GM12878 (cell line): ENCODE measurements at regions not wholly inside any gene's neighbourhood (a gene's known extent, or its start where the extent isn't known, plus 50 kb on each side); places are given as distances from the start of the nearest gene placed in this dataset.

Source experiments
- ATAC-seq: fragments of 200-7000 bp; cut with Tn5 transposase; 3 replicates; pipeline ENCODE4 v1.9.1; 2020; ENCODE audit warnings: mild to moderate bottlenecking, moderate library complexity
- BruUV-seq: library from RNA; stranded (reverse); fragments of 400-500 nt; replicated peaks from 2 replicates; lab custom pipeline; 2021; lab: Mats Ljungman, UMichigan
- CTCF ChIA-PET: fragments of 300-600 bp; sonication (Branson Sonifier 250); formaldehyde crosslinking; extraction: SDS; loops from one replicate; lab custom pipeline; 2021; ENCODE audit warnings: inconsistent platforms; lab: Yijun Ruan, JAX
- POLR2A ChIA-PET: fragments of 350-600 bp; formaldehyde crosslinking; extraction: SDS; loops from one replicate; lab custom pipeline; 2021; ENCODE audit warnings: inconsistent platforms; lab: Charles Lee
- RAD21 ChIA-PET: fragments of 300-600 bp; sonication (Branson Sonifier 250); formaldehyde crosslinking; loops from one replicate; lab custom pipeline; 2023; ENCODE audit warnings: antibody characterized with exemption; ENCODE audit not compliant: unreplicated experiment; lab: Charles Lee
- SMC1A ChIA-PET: fragments of 300-600 bp; sonication (Branson Sonifier 250); formaldehyde crosslinking; loops from one replicate; lab custom pipeline; 2023; ENCODE audit not compliant: unreplicated experiment, uncharacterized antibody; lab: Charles Lee
- DNase-seq: peaks from one replicate; pipeline ENCODE4 v3.0.0-alpha.2; 2011; ENCODE audit warnings: low read depth, low spot score
- FAIRE-seq: peaks from 3 replicates; lab custom pipeline; 2011; peaks lifted over from hg19 to GRCh38; lab: Jason Lieb, UNC
- H2AFZ ChIP-seq: 2 replicates; pipeline ENCODE4 v1.6.0; 2011; ENCODE audit warnings: low read depth, low read length, control low read depth; ENCODE audit not compliant: control insufficient read depth
- H3K27ac ChIP-seq: 2 replicates; pipeline ENCODE4 v1.5.1; 2011; ENCODE audit warnings: control low read depth; ENCODE audit not compliant: control insufficient read depth, insufficient read depth
- H3K27me3 ChIP-seq, 2 experiments: replicated peaks in 1 of 2; 2 replicates each; pipeline versions ENCODE4 v1.6.0 to v1.6.1; 2011; ENCODE audit warnings: low read length in 1 of 2; ENCODE audit not compliant: control insufficient read depth in 2 of 2, insufficient read depth in 2 of 2
- H3K36me3 ChIP-seq, 2 experiments: 2 replicates each; pipeline ENCODE4 v1.5.1; 2011; ENCODE audit warnings: low read length in 1 of 2; ENCODE audit not compliant: control insufficient read depth in 2 of 2, insufficient read depth in 2 of 2
- H3K4me1 ChIP-seq: 2 replicates; pipeline ENCODE4 v1.6.1; 2011; ENCODE audit warnings: mild to moderate bottlenecking, low read length, moderate library complexity, mixed read lengths; ENCODE audit not compliant: control insufficient read depth, insufficient read depth
- H3K4me2 ChIP-seq: 2 replicates; pipeline ENCODE4 v1.6.0; 2011; ENCODE audit warnings: control low read depth; ENCODE audit not compliant: control insufficient read depth, insufficient read depth
- H3K4me3 ChIP-seq: fragments of 200-600 bp; sonication (generic); 2 replicates; pipeline ENCODE4 v1.5.1; 2016
- H3K79me2 ChIP-seq: 2 replicates; pipeline ENCODE4 v1.6.0; 2011; ENCODE audit warnings: low read length; ENCODE audit not compliant: control insufficient read depth, insufficient read depth
- H3K9ac ChIP-seq: 2 replicates; pipeline ENCODE4 v1.8.0; 2011; ENCODE audit warnings: low read length, control low read depth, mixed read lengths; ENCODE audit not compliant: control insufficient read depth, insufficient read depth
- H3K9me3 ChIP-seq: replicated peaks from 3 replicates; pipeline ENCODE4 v1.5.1; 2011; ENCODE audit warnings: mild to moderate bottlenecking, low read length; ENCODE audit not compliant: control insufficient read depth, insufficient read depth
- H4K20me1 ChIP-seq: 2 replicates; pipeline ENCODE4 v1.6.0; 2011; ENCODE audit not compliant: control insufficient read depth, insufficient read depth
- CBX5 ChIP-seq: sonication (generic); IDR thresholded peaks from 2 replicates; pipeline ENCODE4 v1.6.1; 2016; ENCODE audit warnings: low read depth, moderate library complexity, mild to moderate bottlenecking, inconsistent platforms
- CUX1 ChIP-seq: IDR thresholded peaks from 2 replicates; pipeline ENCODE4 v1.6.1; 2012; ENCODE audit warnings: improper control_type of control experiment, low read depth, low read length; ENCODE audit not compliant: insufficient replicate concordance
- E2F8 ChIP-seq: fragments of 450-650 bp; IDR thresholded peaks from 2 replicates; pipeline ENCODE4 v1.6.1; 2018; ENCODE audit warnings: mild to moderate bottlenecking, low read depth, moderate library complexity; ENCODE audit not compliant: partially characterized antibody
- ELK1 ChIP-seq: IDR thresholded peaks from 2 replicates; pipeline ENCODE4 v1.6.1; 2012; ENCODE audit warnings: low read depth, low read length, improper control_type of control experiment
- FOS ChIP-seq: IDR thresholded peaks from 3 replicates; pipeline ENCODE4 v1.6.1; 2011; ENCODE audit warnings: borderline replicate concordance; ENCODE audit not compliant: insufficient read length; ENCODE audit errors: extremely low read depth
- NBN ChIP-seq: fragments of 450-650 bp; IDR thresholded peaks from 2 replicates; pipeline ENCODE4 v1.6.1; 2016
- NFYA ChIP-seq: IDR thresholded peaks from 2 replicates; pipeline ENCODE4 v1.6.1; 2011; ENCODE audit warnings: low read depth, mild to moderate bottlenecking, low read length, improper control_type of control experiment, borderline replicate concordance
- RCOR1 ChIP-seq: conservative IDR thresholded peaks from 2 replicates; pipeline ENCODE4 v1.6.1; 2012; ENCODE audit warnings: low read depth, low read length, improper control_type of control experiment
- RELB ChIP-seq: fragments of 450-650 bp; IDR thresholded peaks from 2 replicates; pipeline ENCODE4 v1.6.1; 2017; ENCODE audit warnings: low read depth, mild to moderate bottlenecking, moderate library complexity
- STAT1 ChIP-seq: fragments of 450-650 bp; conservative IDR thresholded peaks from 2 replicates; pipeline ENCODE4 v1.6.1; 2014; ENCODE audit warnings: antibody characterized with exemption, mild to moderate bottlenecking
- USF2 ChIP-seq: IDR thresholded peaks from 2 replicates; pipeline ENCODE4 v1.6.1; 2011; ENCODE audit warnings: low read depth, low read length, improper control_type of control experiment, borderline replicate concordance
- ZNF384 ChIP-seq: IDR thresholded peaks from 2 replicates; pipeline ENCODE4 v1.6.1; 2012; ENCODE audit warnings: low read depth, mild to moderate bottlenecking, low read length, improper control_type of control experiment, borderline replicate concordance
- ZZZ3 ChIP-seq: IDR thresholded peaks from 2 replicates; pipeline ENCODE4 v1.6.1; 2011; ENCODE audit warnings: low read depth; ENCODE audit not compliant: control insufficient read depth, insufficient read length
- WGBS: methylation state at CpG from one replicate; pipeline ENCODE4 v1.1.6; 2016; ENCODE audit warnings: low lambda C conversion rate; ENCODE audit not compliant: insufficient replicate concordance, insufficient coverage; ENCODE audit errors: missing lambda C conversion rate; 5-methylcytosine and 5-hydroxymethylcytosine counted together
- in situ Hi-C: fragments of 300-500 bp; cut with MboI; formaldehyde crosslinking; loops from 9 replicates; pipeline ENCODE4 v1.14.3; 2018; ENCODE audit warnings: mixed read lengths
- intact Hi-C: fragments of 100-400 bp; cut with micrococcal nuclease; formaldehyde crosslinking; loops from one replicate; pipeline ENCODE4 v1.14.2; 2022; ENCODE audit not compliant: unreplicated experiment

- Histone ChIP-seq H3K36me3 (no peaks in the 10 kb centered on the region), H3K4me1 (no peaks in the 10 kb centered on the region), H3K4me2 (no peak overlapping the region), H3K79me2 (no peaks in the 10 kb centered on the region), H3K4me3 (no peak overlapping the region), H4K20me1 (no peaks in the 10 kb centered on the region), H3K9me3 (no peaks in the 10 kb centered on the region), H3K27me3 (no peaks in the 10 kb centered on the region), H2AFZ (no peak overlapping the region), H3K9ac (no peak overlapping the region), H3K27ac (no peak overlapping the region)
- in situ Hi-C loops: no loop called here
- no peak for DNase-seq
- RAD21 ChIA-PET: no interaction called here
- intact Hi-C loops: no loop called here
- CTCF ChIA-PET: no interaction called here
- FAIRE-seq: no peak
- SMC1A ChIA-PET: interaction anchor here (0.6 kb wide), 1 partner anchor 328 kb away, joined by 3 read pairs; no protein-coding TSS in a partner anchor
- no peak for ATAC-seq
- BruUV-seq: no TSS peak
- POLR2A ChIA-PET: no interaction called here
- WGBS: 39% methylated on average over 4 of the region's 4 CpGs
- TF ChIP-seq ELK1 (no peak), NFYA (no peak), NBN (no peak), STAT1 (no peak), RELB (no peak), CBX5 (no peak), ZZZ3 (no peak), RCOR1 (no peak), ZNF384 (no peak), CUX1 (no peak), USF2 (no peak), E2F8 (no peak), FOS (no peak)
Measured at GRCh38 chr22:26811647-26811992, 154.2 kb downstream of the MIAT start.
